ENCODE measurements at regions not wholly inside any gene's neighbourhood (a gene's known extent, or its start where the extent isn't known, plus 50 kb on each side); places are given as distances from the start of the nearest gene placed in this dataset.

GRCh38 chr12:91959220-91959619, 186.4 kb downstream of the BTG1 start:
- TF ChIP-seq, protein P1, sequence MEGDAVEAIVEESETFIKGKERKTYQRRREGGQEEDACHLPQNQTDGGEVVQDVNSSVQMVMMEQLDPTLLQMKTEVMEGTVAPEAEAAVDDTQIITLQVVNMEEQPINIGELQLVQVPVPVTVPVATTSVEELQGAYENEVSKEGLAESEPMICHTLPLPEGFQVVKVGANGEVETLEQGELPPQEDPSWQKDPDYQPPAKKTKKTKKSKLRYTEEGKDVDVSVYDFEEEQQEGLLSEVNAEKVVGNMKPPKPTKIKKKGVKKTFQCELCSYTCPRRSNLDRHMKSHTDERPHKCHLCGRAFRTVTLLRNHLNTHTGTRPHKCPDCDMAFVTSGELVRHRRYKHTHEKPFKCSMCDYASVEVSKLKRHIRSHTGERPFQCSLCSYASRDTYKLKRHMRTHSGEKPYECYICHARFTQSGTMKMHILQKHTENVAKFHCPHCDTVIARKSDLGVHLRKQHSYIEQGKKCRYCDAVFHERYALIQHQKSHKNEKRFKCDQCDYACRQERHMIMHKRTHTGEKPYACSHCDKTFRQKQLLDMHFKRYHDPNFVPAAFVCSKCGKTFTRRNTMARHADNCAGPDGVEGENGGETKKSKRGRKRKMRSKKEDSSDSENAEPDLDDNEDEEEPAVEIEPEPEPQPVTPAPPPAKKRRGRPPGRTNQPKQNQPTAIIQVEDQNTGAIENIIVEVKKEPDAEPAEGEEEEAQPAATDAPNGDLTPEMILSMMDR (IDR thresholded peaks at IDR 0.05): no peak
- no peak for TF ChIP-seq POLR2A (IDR thresholded peaks at IDR 0.05)
